ENCODE measurements at regions not wholly inside any gene's neighbourhood (a gene's known extent, or its start where the extent isn't known, plus 50 kb on each side); places are given as distances from the start of the nearest gene placed in this dataset.

GRCh38 chr9:13615660-13616490 is 336.4 kb upstream of the MPDZ start:
- Histone ChIP-seq H3K36me3 (ENCODE audit: control insufficient read depth in 4 of 4, insufficient read depth in 3 of 4, low read depth in 1 of 4, low read length in 3 of 4) (no peaks in the 10 kb centered on the region), H3K27me3 (ENCODE audit: control insufficient read depth in 4 of 4, insufficient read depth in 4 of 4, low read length in 3 of 4) (no peaks in the 10 kb centered on the region), H3K4me1 (ENCODE audit: control insufficient read depth in 4 of 4, insufficient read depth in 4 of 4, low read length in 3 of 4) (no peaks in the 10 kb centered on the region), H3K9me3 (ENCODE audit: control insufficient read depth in 4 of 4, low read length in 3 of 4) (peaks cover 0 to 4% (median 2%) of the 10 kb centered on the region in 4 donors), H3K27ac (ENCODE audit: low read depth in 1 of 2, low read length in 2 of 2) (no peak overlapping the region), H3K9ac (ENCODE audit: low read depth in 1 of 2, low read length in 2 of 2) (no peak overlapping the region), H3K4me3 (ENCODE audit: low read depth in 1 of 3, low read length in 3 of 3) (no peak overlapping the region)
- no peak for TF ChIP-seq YY1 (IDR thresholded peaks at IDR 0.05)
- no peak for TF ChIP-seq FOXA2 (IDR thresholded peaks at IDR 0.05)
- TF ChIP-seq HNF4G (IDR thresholded peaks at IDR 0.05), result no peak
- no peak for TF ChIP-seq RXRA (IDR thresholded peaks at IDR 0.05)
- TF ChIP-seq FOXA1 (IDR thresholded peaks at IDR 0.05), result no peak
- no peak for TF ChIP-seq ATF3 (IDR thresholded peaks at IDR 0.05)
- no peak for TF ChIP-seq SP1 (IDR thresholded peaks at IDR 0.05)
- DNase-seq (ENCODE audit: low spot score), result no peak
- WGBS, result 60% methylated on average over 7 of the region's 7 CpGs

GRCh38 chr9:13614060-13614459 is 334.6 kb upstream of the MPDZ start:
- Histone ChIP-seq H3K9me3 (ENCODE audit: control insufficient read depth in 4 of 4, low read length in 3 of 4) (peaks cover 0 to 4% (median 2%) of the 10 kb centered on the region in 4 donors), H3K36me3 (ENCODE audit: control insufficient read depth in 4 of 4, insufficient read depth in 3 of 4, low read depth in 1 of 4, low read length in 3 of 4) (no peaks in the 10 kb centered on the region), H3K4me3 (ENCODE audit: low read depth in 1 of 3, low read length in 3 of 3) (no peak overlapping the region), H3K27me3 (ENCODE audit: control insufficient read depth in 4 of 4, insufficient read depth in 4 of 4, low read length in 3 of 4) (no peaks in the 10 kb centered on the region), H3K27ac (ENCODE audit: low read depth in 1 of 2, low read length in 2 of 2) (no peak overlapping the region), H3K4me1 (ENCODE audit: control insufficient read depth in 4 of 4, insufficient read depth in 4 of 4, low read length in 3 of 4) (no peaks in the 10 kb centered on the region), H3K9ac (ENCODE audit: low read depth in 1 of 2, low read length in 2 of 2) (no peak overlapping the region)
- WGBS, result 81% methylated on average over 4 of the region's 4 CpGs
- no peak for DNase-seq (ENCODE audit: low spot score)
- TF ChIP-seq YY1 (IDR thresholded peaks at IDR 0.05) (no peak), MAX (IDR thresholded peaks at IDR 0.05) (no peak), RXRA (IDR thresholded peaks at IDR 0.05) (no peak), SP1 (IDR thresholded peaks at IDR 0.05) (no peak), NR2F2 (IDR thresholded peaks at IDR 0.05) (no peak), RAD21 (IDR thresholded peaks at IDR 0.05) (no peak), ATF3 (IDR thresholded peaks at IDR 0.05) (no peak), FOXA1 (IDR thresholded peaks at IDR 0.05) (no peak), EGR1 (IDR thresholded peaks at IDR 0.05; ENCODE audit: low read depth in 2 of 2) (no peak), CTCF (IDR thresholded peaks at IDR 0.05; ENCODE audit: low read depth, low read length, missing input control) (no peak), HNF4G (IDR thresholded peaks at IDR 0.05) (no peak), HNF4A (conservative IDR thresholded peaks at IDR 0.05) (no peak), TAF1 (conservative IDR thresholded peaks at IDR 0.05) (no peak), REST (IDR thresholded peaks at IDR 0.05) (no peak), FOXA2 (IDR thresholded peaks at IDR 0.05) (no peak), JUND (IDR thresholded peaks at IDR 0.05) (no peak), ZBTB33 (IDR thresholded peaks at IDR 0.05) (no peak)
